WI38 (cell line): ENCODE measurements at regions not wholly inside any gene's neighbourhood (a gene's known extent, or its start where the extent isn't known, plus 50 kb on each side); places are given as distances from the start of the nearest gene placed in this dataset.

Experiments used
- H3K4me3 ChIP-seq: 2 replicates; pipeline ENCODE4 v1.5.1; 2011; ENCODE audit warnings: low read depth, mild to moderate bottlenecking, control low read depth, low read length
- TF ChIP-seq, protein P1 (sequence below): IDR thresholded peaks from 2 replicates; pipeline ENCODE4 v1.5.1; 2012; ENCODE audit warnings: low read depth, mild to moderate bottlenecking, control low read depth, low read length

DNA sequence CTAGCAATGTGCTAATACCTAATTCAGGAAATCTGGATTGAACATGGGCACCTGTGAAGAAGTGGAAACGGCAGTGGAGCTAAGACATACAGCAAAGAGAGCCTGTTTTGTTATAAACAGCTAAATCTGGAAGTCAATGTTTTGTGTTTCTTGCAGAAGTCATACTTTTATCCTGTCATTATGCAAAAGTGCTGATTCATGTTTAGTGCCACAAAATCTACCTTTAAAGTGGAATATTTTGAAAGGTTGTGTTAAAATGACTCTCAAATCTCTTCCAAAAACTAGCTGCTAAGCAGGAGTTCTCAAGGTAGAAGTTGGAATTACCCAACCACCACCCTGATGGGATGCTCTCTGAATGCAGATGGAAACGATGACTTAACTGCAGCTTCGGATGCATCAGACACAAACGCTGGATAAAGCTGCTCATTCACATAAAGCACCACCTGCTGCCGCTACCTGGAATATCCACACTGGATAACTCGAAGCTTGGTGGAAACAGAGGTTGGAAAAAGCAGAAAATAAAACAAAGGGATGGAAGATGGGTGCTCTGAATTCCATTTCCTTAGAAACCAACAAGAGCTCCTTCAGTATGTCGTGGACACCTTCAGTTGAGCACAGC is 132.6 kb upstream of the ZNF236 start:
- H3K4me3 ChIP-seq, result no peak overlapping the region
- TF ChIP-seq, protein P1, sequence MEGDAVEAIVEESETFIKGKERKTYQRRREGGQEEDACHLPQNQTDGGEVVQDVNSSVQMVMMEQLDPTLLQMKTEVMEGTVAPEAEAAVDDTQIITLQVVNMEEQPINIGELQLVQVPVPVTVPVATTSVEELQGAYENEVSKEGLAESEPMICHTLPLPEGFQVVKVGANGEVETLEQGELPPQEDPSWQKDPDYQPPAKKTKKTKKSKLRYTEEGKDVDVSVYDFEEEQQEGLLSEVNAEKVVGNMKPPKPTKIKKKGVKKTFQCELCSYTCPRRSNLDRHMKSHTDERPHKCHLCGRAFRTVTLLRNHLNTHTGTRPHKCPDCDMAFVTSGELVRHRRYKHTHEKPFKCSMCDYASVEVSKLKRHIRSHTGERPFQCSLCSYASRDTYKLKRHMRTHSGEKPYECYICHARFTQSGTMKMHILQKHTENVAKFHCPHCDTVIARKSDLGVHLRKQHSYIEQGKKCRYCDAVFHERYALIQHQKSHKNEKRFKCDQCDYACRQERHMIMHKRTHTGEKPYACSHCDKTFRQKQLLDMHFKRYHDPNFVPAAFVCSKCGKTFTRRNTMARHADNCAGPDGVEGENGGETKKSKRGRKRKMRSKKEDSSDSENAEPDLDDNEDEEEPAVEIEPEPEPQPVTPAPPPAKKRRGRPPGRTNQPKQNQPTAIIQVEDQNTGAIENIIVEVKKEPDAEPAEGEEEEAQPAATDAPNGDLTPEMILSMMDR, result no peak

DNA sequence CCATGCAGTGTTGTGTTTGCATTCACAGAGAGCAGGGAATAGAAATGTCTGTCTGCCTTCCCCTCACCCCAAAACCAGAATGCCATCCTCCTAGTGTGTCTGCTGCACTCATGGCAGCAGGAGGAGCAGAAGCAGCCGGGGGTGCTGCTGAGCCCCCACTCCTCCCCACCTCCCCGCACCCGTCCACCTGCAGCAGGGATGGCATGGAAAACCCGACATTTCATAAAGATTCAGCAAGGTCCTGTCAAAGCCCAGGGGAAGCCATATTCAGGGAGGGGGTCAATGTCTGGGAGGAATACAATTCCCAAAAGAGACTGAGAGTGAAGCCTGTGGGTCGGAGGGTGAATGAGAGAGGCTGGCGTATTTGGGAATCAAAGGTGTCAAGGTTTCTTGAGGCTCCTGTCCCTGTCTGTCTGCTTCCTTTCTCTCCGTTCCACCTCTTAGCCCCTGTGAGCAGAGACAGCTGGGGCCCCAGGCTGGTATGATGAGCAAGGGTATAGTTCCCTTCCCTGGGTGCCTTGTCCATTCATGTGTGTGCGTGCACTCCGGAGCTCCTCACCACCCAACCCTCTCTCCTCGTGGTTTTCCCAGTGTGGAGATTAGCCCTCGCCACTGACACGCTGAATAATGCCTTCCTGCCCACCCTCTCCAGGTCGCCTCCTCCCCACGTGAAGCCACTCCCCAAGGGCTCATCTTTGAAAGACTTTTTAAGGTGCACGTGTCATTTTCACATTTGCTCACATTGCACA is 133.5 kb upstream of the ZNF236 start:
- TF ChIP-seq, protein P1, result no peak
- no peak overlapping the region for H3K4me3 ChIP-seq

DNA sequence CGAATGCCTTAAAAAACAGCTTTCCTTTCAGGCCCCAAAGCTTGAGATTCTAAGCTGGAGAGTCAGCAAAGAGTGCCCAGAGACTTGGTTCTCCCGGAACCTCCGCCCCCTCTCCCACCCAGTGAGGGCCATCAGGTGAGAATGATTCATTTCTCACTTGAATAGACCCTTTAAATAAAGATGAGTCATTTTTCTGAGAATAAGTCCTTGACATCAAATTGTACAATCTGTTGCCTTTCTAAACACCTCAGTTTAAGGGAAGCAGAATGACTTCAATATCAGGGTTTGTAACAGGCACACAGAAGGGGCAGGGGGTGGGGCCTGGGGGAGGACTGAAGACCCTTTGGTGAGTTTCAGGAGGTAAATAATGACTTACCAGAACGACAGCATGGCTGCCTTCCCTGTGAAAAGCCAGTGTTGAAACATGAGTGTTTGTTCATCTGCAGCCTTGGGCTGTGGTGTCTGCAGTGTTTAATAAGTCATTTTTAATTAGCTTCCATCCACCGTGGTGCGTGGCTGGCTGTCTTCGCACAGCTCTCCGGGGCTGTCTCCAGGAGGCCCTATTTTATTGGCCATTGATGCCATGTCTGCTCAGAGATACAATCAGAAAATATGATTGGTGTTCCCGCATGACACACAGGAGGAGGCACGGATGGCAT is 134.9 kb upstream of the ZNF236 start:
- no peak overlapping the region for H3K4me3 ChIP-seq
- TF ChIP-seq, protein P1, result no peak

DNA sequence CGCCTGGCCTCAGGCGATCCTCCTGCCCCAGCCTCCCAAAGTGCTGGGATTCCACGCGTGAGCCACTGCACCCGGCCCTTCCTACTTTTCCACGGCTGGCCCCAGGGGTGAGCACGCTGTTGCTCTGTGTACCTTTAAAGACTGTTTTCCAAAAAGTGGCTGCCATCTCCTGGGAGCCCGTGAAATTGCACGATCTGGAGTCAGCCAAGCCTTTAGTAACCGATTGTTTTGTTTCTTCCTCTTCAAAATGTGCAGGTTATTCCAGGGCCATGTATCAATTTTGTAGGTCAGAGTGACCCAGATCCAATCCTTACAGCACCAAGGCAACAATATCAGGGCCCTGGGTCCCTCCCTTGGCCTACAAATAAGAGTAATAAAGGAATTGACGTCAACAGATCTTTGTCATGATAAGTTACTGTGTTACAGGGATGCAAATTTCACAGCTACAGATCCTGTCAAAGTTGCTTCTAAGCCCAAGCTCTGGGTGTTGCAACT is 135.6 kb upstream of the ZNF236 start:
- TF ChIP-seq, protein P1, result peak; percentile 66
- H3K4me3 ChIP-seq, result no peak overlapping the region

DNA sequence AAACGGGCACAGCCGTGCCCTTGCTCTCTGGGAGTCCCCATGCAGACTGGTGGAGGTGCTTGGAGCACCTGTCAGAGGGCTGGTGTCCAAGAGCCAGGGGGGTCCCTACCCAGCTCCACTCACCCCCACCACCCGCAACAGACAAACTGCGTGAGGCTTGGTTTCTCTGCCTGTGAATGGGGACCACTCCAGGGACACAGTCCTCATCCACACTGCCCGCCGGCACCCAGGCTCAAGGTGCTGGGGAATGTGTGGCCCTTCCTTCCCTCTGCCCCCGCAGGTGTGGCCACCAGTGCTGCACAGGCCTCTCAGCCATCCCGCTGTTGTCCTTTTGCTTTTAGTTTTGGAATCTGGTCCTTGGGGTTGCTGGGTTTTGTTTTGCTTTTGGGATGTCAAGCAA is 136.5 kb upstream of the ZNF236 start:
- no peak overlapping the region for H3K4me3 ChIP-seq
- TF ChIP-seq, protein P1, result no peak

DNA sequence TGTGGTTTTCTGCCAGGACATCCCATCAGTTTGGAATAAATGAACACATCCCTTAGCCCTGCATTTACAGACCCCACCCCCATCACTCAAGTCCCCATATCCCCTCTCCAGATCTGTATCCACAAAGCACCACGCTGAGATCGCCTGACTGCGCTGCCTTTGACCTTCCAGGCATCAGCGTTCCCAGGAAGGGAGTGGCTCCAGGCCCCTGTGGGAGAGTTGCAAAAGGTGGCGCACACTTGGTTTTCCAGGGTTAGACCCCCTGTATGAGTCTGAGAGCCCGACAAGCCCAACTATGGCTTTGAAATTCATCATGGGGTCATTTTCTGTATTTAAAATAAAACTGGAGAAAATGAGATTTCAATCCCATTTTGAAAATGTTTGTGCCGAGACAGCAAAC is 137.0 kb upstream of the ZNF236 start:
- H3K4me3 ChIP-seq, result no peak overlapping the region
- TF ChIP-seq, protein P1, result no peak

DNA sequence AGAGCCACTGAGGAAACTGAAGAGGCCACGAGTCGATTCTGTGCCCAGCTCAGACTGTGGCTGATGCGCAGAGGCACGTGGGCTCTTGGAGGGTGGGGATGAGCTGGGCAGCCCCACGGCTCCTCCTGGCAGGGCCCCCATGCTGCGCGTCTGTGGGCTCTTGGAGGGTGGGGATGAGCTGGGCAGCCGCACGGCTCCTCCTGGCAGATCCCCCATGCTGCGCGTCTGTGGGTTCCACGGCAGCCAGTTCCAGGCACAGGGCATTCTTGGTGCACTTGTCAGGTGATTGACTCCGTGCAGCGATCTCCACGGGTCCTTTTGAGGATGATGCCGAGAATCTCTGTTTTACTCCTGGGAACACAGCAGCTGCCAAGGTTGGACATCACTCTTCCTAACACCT is 138.1 kb upstream of the ZNF236 start:
- TF ChIP-seq, protein P1, result no peak
- no peak overlapping the region for H3K4me3 ChIP-seq
